WI38 (cell line): ENCODE measurements at regions not wholly inside any gene's neighbourhood (a gene's known extent, or its start where the extent isn't known, plus 50 kb on each side); places are given as distances from the start of the nearest gene placed in this dataset.

Experiments
- H3K4me3 ChIP-seq: 2 replicates; pipeline ENCODE4 v1.5.1; 2011; ENCODE audit warnings: low read depth, mild to moderate bottlenecking, control low read depth, low read length
- TF ChIP-seq, protein P1 (sequence below): IDR thresholded peaks from 2 replicates; pipeline ENCODE4 v1.5.1; 2012; ENCODE audit warnings: low read depth, mild to moderate bottlenecking, control low read depth, low read length

DNA sequence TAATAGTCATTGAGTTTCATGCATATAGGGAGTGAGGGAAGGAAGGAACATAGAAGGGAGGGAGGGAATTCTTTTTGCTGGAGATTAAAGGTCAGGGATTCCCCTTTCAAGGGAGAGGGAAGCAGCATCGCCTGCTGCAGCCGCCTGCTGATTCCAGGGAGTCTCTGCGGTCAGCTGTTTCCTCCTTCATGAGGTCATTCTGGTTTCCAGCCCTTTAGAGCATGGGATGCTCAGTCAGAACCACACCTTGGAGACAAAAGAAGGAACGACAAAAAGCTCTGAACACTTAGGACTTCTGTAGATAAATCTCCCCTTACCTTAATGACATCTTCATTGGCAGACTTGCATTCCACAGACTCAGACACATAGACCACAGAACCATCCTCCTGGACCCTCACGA lies 923.0 kb upstream of the TMEM132C start:
- TF ChIP-seq, protein P1, sequence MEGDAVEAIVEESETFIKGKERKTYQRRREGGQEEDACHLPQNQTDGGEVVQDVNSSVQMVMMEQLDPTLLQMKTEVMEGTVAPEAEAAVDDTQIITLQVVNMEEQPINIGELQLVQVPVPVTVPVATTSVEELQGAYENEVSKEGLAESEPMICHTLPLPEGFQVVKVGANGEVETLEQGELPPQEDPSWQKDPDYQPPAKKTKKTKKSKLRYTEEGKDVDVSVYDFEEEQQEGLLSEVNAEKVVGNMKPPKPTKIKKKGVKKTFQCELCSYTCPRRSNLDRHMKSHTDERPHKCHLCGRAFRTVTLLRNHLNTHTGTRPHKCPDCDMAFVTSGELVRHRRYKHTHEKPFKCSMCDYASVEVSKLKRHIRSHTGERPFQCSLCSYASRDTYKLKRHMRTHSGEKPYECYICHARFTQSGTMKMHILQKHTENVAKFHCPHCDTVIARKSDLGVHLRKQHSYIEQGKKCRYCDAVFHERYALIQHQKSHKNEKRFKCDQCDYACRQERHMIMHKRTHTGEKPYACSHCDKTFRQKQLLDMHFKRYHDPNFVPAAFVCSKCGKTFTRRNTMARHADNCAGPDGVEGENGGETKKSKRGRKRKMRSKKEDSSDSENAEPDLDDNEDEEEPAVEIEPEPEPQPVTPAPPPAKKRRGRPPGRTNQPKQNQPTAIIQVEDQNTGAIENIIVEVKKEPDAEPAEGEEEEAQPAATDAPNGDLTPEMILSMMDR = no peak
- no peak overlapping the region for H3K4me3 ChIP-seq

DNA sequence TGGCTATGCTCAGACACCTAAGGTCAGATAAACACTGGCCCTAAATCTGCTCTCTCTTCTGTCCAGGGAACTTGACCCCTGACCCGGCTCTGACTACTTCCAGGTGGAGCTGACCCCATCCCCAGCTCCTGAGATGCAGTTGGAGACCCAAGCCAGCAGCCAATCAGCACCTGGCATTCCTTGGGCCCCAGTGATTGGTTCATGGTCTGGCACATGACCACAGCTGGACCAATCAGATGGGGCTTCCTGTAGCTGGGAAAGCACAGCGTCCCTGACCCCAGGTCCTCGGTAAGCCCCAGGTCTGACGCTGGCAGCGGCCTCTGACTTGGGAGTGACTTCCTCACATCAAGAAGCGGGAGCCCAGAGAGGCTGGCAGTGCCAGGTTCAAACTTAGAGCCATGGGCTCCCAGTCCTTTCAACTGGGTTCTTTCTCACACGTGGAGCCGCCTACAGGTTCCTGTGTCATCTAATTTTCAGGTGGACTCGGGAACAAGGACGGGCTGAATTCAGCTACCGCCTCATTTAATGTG lies 915.4 kb upstream of the TMEM132C start:
- H3K4me3 ChIP-seq = no peak overlapping the region
- TF ChIP-seq, protein P1 = no peak

DNA sequence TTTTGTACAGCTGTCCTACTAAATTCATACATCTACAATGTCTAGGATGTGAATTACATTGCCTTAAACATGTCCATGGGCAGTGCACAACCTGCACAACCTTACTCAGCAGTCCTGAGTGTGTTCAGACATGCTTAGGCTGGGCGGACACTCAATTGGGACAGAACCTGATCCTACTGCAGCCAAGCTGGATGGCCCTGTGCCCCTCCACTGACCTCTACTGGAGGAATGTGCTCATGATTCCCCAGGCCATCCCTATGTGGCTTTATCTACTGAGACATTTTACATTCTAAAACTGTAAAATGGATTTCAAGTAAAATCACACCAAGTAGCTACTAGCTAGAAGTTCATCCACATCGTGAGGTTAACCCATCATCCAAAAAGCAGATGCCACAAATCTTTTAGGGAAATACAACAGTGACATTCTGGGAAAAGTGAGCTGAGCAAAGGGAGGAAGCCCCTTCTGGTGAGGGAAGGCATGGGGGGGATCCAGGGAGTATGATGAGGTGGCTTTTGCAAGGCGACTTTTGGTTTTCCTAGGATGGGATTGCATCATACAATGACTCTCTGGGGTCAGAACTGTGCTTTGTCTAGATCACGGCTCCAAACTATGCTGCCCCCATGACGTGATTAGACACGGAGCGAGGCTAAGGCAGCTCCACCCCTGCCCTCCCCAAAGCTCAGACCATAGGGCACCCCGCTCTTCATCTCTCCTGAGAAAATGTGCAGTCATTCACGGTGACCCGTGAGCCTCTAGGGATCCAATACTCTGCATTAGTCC lies 911.7 kb upstream of the TMEM132C start:
- TF ChIP-seq, protein P1 = peak; percentile 62
- H3K4me3 ChIP-seq = no peak overlapping the region

DNA sequence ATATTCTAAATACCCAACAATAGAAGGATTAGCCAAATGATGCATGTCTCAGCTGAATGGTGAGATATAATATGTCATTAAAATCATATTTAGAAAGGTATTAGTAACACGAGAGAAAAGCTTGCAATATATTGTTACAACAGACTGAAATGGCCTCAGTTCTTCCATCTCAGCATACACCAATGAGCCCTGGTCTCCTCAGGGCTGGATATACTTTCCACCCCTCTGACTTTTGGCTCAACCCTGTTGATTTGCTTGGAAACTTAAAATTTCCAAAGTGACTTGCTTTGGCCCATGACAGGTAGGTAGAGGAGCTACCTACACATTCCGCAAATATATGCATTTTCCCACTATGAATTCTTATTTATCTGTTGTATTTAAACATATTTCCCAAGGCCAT lies 908.1 kb upstream of the TMEM132C start:
- TF ChIP-seq, protein P1 = no peak
- no peak overlapping the region for H3K4me3 ChIP-seq

DNA sequence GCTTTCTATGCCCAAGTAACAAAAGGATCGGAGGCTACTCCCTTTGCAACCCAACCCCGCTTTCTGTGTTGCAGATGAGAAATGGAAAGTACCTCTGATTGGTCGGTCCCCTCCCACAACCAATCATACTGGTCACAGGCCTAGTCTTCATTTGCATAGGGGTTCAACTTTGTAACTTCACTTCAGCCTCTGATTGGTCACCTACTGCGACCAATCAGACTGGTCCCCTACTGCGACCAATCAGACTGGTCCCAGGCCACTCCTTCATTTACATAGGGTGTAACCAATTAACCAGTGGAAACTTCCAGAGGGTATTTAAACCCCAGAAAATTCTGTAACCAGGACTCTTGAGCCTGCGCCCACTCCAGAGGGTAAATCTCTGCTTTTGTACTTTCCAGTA lies 906.4 kb upstream of the TMEM132C start:
- TF ChIP-seq, protein P1 = no peak

DNA sequence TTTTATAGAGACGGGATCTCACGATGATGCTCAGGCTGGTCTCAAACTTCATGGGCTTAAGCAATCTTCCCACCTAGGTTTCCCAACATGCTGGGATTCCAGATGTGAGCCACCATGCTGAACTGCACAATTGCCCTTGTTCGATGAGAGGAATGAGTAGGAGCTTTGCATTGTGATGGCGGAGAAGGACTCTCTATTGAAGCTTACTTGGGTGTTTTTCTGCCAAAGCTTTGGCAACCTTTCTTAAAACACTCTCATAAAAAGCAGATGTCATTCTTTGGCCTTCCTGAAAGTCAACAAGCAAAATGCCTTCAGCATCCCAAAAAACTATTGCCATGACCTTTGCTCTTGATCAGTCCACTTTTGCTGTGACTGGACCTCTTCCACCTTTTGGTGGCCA lies 904.8 kb upstream of the TMEM132C start:
- TF ChIP-seq, protein P1 = no peak
- no peak overlapping the region for H3K4me3 ChIP-seq

More for the DNA sequence above, 906.4 kb upstream of the TMEM132C start:
- H3K4me3 ChIP-seq = no peak overlapping the region

DNA sequence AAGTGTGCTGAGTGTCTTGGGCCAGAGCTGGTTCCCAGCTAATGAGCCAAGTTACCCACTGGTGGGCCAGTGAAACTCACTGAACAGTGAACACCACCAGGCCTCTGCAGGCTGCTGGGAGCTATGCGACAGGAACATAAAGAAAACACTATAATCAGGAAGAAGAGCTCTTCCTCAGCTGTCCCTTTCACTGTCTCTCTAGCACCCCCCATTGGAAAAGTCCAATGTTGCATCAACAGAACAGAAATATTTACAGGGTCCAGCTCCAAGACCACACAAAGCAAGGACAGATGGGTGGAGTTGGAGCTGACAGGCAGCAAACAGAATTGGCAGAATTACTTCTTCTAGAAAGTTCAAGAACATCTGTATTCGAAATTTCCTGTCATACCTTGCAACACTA lies 903.6 kb upstream of the TMEM132C start:
- TF ChIP-seq, protein P1 = peak; percentile 17; the same call in 1 of the 2 replicates
- H3K4me3 ChIP-seq = no peak overlapping the region
